GM21529 (cell line): ENCODE measurements at regions not wholly inside any gene's neighbourhood (a gene's known extent, or its start where the extent isn't known, plus 50 kb on each side); places are given as distances from the start of the nearest gene placed in this dataset.
A peak's percentile ranks its signal among the peaks of the same experiment; 100 is the strongest.

Source experiments
- ATAC-seq: cut with Tn5 transposase; IDR thresholded peaks from one replicate; pipeline ENCODE4 v1.9.1; 2021; ENCODE audit not compliant: unreplicated experiment

- ATAC-seq: no peak
These were observed 52.0 kb upstream of the RPL11 start for GRCh38 chr1:23639460-23640095.

GRCh38 chr1:23638786-23639241 is 52.8 kb upstream of the RPL11 start:
- ATAC-seq: no peak

- no peak for ATAC-seq
These were observed 53.4 kb upstream of the RPL11 start for GRCh38 chr1:23638188-23638619.

- ATAC-seq: no peak
These were observed 55.6 kb upstream of the RPL11 start for GRCh38 chr1:23636009-23636408.

GRCh38 chr1:23634840-23635651 is 56.6 kb upstream of the RPL11 start:
- ATAC-seq: no peak

GRCh38 chr1:23634518-23634839 is 57.1 kb upstream of the RPL11 start:
- ATAC-seq: no peak

- no peak for ATAC-seq
These were observed 59.0 kb upstream of the RPL11 start for GRCh38 chr1:23632479-23633160.

GRCh38 chr1:23629708-23630290 is 61.8 kb upstream of the RPL11 start:
- ATAC-seq: no peak

- ATAC-seq: no peak
These were observed 62.6 kb upstream of the RPL11 start for GRCh38 chr1:23628951-23629387.

- no peak for ATAC-seq
These were observed 64.4 kb upstream of the RPL11 start for GRCh38 chr1:23627069-23627735.

- ATAC-seq: no peak
These were observed 65.6 kb upstream of the RPL11 start for GRCh38 chr1:23625929-23626535.

- ATAC-seq: no peak
These were observed 66.1 kb upstream of the RPL11 start for GRCh38 chr1:23625459-23625858.

GRCh38 chr1:23624440-23624839 is 65.1 kb upstream of the ID3 start:
- ATAC-seq: no peak

- no peak for ATAC-seq
These were observed 63.0 kb upstream of the ID3 start for GRCh38 chr1:23622284-23622683.

GRCh38 chr1:23620605-23621004 is 61.3 kb upstream of the ID3 start:
- ATAC-seq: no peak

GRCh38 chr1:23619299-23620188 is 60.2 kb upstream of the ID3 start:
- ATAC-seq: peak; percentile 71

GRCh38 chr1:23618586-23619083 is 59.3 kb upstream of the ID3 start:
- ATAC-seq: no peak

GRCh38 chr1:23617084-23617521 is 57.8 kb upstream of the ID3 start:
- ATAC-seq: no peak

GRCh38 chr1:23616292-23616824 is 57.1 kb upstream of the ID3 start:
- no peak for ATAC-seq
